ENCODE measurements at regions not wholly inside any gene's neighbourhood (a gene's known extent, or its start where the extent isn't known, plus 50 kb on each side); places are given as distances from the start of the nearest gene placed in this dataset.

- DNase-seq (ENCODE audit: insufficient read length, low spot score, missing footprints) = no peak
- Histone ChIP-seq H3K4me1 (ENCODE audit: insufficient read depth, low read length) (peaks cover 12% of the 10 kb centered on the region), H3K4me2 (ENCODE audit: insufficient read depth, low read length) (no peak overlapping the region), H4K20me1 (ENCODE audit: insufficient read depth, low read length) (no peaks in the 10 kb centered on the region), H3K27ac (ENCODE audit: low read depth, low read length) (no peak overlapping the region), H2AFZ (ENCODE audit: low read length) (no peak overlapping the region), H3K27me3 (ENCODE audit: insufficient read depth, low read length) (no peaks in the 10 kb centered on the region), H3K9me3 (ENCODE audit: low read depth, low read length) (no peaks in the 10 kb centered on the region), H3K36me3 (ENCODE audit: insufficient read depth, low read length) (no peaks in the 10 kb centered on the region), H3K4me3 (ENCODE audit: insufficient read depth, low read length) (no peak overlapping the region), H3K79me2 (ENCODE audit: insufficient read depth, low read length) (no peaks in the 10 kb centered on the region)
- TF ChIP-seq CTCF (IDR thresholded peaks at IDR 0.05; ENCODE audit: extremely low read depth, low read depth, low read length) = peak; percentile 25
Measured at GRCh38 chr2:62410015-62410453, 96.0 kb downstream of the TMEM17 start.

DNA sequence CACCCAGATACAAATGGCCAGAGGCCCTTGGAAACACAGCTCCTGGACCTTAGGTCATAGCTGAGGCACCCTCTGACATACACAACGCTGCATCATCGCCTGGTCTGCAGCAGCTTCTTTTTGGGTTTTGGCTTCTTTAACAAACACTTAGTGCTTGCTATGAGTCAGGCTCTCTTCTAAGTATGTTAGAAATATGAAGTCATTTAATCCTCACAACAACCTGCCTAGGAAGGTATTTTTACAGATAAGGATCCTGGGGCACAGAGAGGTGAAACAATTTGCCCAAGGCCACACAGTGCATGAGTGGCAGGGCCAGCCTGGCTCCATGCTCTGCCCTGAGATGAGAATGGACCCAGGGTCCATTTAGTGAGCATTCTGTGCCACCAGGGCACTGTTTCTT, 96.6 kb downstream of the TMEM17 start:
- H3K27ac ChIP-seq (ENCODE audit: low read depth, low read length) = no peak overlapping the region
- H3K4me3 ChIP-seq (ENCODE audit: insufficient read depth, low read length) = no peak overlapping the region
- no peak overlapping the region for H3K4me2 ChIP-seq (ENCODE audit: insufficient read depth, low read length)
- no peaks in the 10 kb centered on the region for H3K79me2 ChIP-seq (ENCODE audit: insufficient read depth, low read length)
- H3K36me3 ChIP-seq (ENCODE audit: insufficient read depth, low read length) = no peaks in the 10 kb centered on the region
- H2AFZ ChIP-seq (ENCODE audit: low read length) = no peak overlapping the region
- H3K4me1 ChIP-seq (ENCODE audit: insufficient read depth, low read length) = peaks cover 12% of the 10 kb centered on the region
- peak; percentile 14 for DNase-seq (ENCODE audit: insufficient read length, low spot score, missing footprints)
- H3K9me3 ChIP-seq (ENCODE audit: low read depth, low read length) = no peaks in the 10 kb centered on the region
- no peaks in the 10 kb centered on the region for H4K20me1 ChIP-seq (ENCODE audit: insufficient read depth, low read length)
- H3K27me3 ChIP-seq (ENCODE audit: insufficient read depth, low read length) = no peaks in the 10 kb centered on the region
- TF ChIP-seq CTCF (IDR thresholded peaks at IDR 0.05; ENCODE audit: extremely low read depth, low read depth, low read length) = no peak

DNA sequence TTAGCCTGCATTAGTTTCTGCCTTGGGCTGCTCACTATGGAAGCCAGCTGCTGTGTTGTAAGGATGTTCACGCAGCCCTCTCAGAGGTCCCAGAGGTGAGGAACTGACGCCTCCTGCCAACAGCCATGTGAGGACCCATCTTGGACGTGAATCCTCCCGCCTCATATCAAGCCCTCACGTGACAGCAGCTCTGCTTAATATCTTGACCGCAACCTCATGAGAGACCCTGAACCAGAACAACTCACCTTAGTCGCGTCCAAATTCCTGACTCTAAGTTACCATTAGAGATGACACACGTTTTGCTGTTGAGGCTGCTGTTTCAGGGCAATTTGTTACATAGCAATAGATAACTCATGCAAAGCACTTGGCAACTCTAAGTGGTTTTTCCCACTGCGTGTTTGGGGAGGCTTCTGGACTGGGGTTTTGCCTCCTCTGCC, 97.7 kb downstream of the TMEM17 start:
- H4K20me1 ChIP-seq (ENCODE audit: insufficient read depth, low read length) = no peaks in the 10 kb centered on the region
- no peaks in the 10 kb centered on the region for H3K36me3 ChIP-seq (ENCODE audit: insufficient read depth, low read length)
- no peak overlapping the region for H2AFZ ChIP-seq (ENCODE audit: low read length)
- TF ChIP-seq CTCF (IDR thresholded peaks at IDR 0.05; ENCODE audit: extremely low read depth, low read depth, low read length) = no peak
- H3K27me3 ChIP-seq (ENCODE audit: insufficient read depth, low read length) = no peaks in the 10 kb centered on the region
- DNase-seq (ENCODE audit: insufficient read length, low spot score, missing footprints) = no peak
- no peaks in the 10 kb centered on the region for H3K9me3 ChIP-seq (ENCODE audit: low read depth, low read length)
- no peak overlapping the region for H3K27ac ChIP-seq (ENCODE audit: low read depth, low read length)
- no peak overlapping the region for H3K4me2 ChIP-seq (ENCODE audit: insufficient read depth, low read length)
- H3K4me3 ChIP-seq (ENCODE audit: insufficient read depth, low read length) = no peak overlapping the region
- H3K79me2 ChIP-seq (ENCODE audit: insufficient read depth, low read length) = no peaks in the 10 kb centered on the region
- peaks cover 12% of the 10 kb centered on the region for H3K4me1 ChIP-seq (ENCODE audit: insufficient read depth, low read length)

DNA sequence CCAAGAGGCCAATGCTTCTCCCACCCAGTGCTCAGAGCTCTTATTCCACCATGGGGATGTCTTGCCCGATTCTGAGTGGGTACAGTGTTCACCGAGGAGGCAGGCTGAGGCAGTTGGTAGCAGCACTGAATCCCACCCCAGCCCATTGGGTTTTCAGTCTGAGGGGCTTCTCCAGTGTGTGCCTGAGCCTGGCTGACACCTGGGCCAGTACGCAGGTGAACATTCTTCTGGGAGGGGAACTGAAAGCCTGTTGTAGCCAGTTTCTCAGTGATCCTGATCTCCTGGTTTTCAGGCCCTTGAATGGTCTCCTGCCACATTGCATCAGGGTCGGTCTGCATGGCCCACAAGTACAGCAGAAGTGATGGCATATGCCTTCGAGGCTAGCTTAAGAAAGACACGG, 98.2 kb downstream of the TMEM17 start:
- Histone ChIP-seq H3K4me2 (ENCODE audit: insufficient read depth, low read length) (no peak overlapping the region), H3K27me3 (ENCODE audit: insufficient read depth, low read length) (no peaks in the 10 kb centered on the region), H2AFZ (ENCODE audit: low read length) (no peak overlapping the region), H3K27ac (ENCODE audit: low read depth, low read length) (no peak overlapping the region), H3K9me3 (ENCODE audit: low read depth, low read length) (no peaks in the 10 kb centered on the region), H4K20me1 (ENCODE audit: insufficient read depth, low read length) (no peaks in the 10 kb centered on the region), H3K4me3 (ENCODE audit: insufficient read depth, low read length) (no peak overlapping the region), H3K79me2 (ENCODE audit: insufficient read depth, low read length) (no peaks in the 10 kb centered on the region), H3K36me3 (ENCODE audit: insufficient read depth, low read length) (no peaks in the 10 kb centered on the region), H3K4me1 (ENCODE audit: insufficient read depth, low read length) (peaks cover 12% of the 10 kb centered on the region)
- no peak for TF ChIP-seq CTCF (IDR thresholded peaks at IDR 0.05; ENCODE audit: extremely low read depth, low read depth, low read length)
- no peak for DNase-seq (ENCODE audit: insufficient read length, low spot score, missing footprints)

Data from osteoblast (primary cell).